Activated CD8-positive, alpha-beta memory T cell treated with anti-CD3 and anti-CD28 coated beads for 4 hours (primary cell): ENCODE measurements at regions not wholly inside any gene's neighbourhood (a gene's known extent, or its start where the extent isn't known, plus 50 kb on each side); places are given as distances from the start of the nearest gene placed in this dataset.
"Not testable (repeated sequence)": the region's sequence is repeated elsewhere in the genome, so short reads cannot be mapped to it uniquely, and the experiment has no call there.

ENCODE experiments used
- DNase-seq, 2 donors: peaks; one replicate each; pipeline ENCODE4 v3.0.0-alpha.2; 2020; ENCODE audit warnings: low read depth in 2 of 2

DNA sequence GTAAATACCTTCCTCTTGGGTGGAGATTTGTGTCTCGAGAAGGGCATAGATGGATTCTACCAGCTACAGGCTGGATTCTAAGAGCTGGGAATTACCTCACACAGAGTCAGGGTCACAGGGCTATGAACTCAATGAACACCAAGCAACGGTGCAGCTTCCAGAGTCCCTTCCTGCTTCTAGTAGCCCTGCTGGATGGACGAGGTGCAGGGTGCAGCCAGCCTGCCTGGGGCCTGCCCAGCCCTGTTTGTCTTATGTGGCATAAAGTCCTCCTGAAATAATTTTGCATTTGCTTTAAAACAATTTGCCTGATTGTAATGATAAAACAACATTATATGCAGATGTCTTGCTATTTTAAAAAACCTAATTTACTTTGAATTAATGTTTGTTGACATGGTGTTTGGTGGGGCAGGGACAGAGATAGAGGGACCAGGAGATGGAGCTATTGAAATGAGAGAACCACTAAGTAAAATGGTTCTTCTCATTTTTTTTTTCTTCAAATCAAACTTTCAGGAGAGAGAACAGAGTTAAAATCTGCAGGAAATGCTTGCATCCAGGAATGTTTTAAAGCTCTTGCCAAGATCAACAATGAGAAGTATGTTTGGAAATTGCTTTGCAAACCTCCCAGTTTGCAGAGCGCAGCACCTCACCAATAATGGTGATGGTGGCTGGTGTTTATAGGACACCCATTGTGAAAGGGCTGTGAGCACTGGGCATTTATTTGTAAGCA lies 305.4 kb upstream of the PODXL start:
- DNase-seq = no peak

DNA sequence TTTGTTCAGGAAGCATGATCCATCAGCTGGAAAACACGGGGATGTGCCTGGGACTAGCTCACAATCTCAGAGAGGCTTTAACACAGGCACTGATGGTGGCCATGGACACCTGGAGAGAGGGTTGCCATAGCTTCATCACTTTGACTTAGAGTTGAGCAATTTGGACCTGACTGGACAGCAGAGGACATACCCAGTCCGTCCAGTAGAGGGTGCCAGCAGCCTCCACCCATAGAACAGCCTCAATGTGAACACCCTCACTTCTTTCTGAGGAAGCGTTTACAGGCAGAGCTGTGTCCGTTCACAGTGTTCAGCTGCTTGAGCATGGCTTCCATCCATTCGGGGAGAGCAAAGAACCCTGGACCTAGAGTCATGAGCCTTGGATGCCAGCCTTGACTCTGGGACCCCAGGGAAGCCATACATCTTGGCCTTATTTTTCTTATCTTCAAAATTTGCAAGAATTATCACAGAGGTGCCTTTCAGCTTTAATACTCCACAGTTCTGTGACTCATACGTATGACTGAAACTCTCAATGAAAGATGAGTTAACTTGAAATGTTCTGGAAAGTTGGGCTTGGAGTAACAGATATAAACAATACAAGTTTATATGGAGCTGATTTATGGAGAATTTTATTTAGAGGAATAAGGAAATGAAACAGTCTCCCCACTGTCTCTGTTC lies 302.9 kb upstream of the PODXL start:
- DNase-seq = peak in 1 of 2 donors; percentile 10

DNA sequence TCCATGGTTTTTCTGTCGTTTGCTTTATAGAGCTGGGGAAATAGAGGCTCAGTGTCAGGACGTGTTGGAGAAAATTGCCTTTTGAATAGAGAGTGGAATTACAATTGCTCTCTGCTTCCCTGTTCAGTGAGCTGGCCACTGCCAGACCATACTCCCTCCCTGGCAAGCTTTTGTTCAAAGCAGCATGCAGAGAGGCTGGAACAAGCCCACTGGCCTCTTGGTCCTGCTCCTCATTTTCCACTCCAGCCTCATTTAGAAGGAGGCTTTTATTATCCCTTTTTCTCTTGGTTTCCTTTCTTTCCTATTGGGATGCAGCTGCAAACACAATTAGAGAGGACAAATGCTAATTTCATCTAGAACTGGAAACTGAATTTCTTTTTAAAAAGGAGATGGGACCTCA lies 302.2 kb upstream of the PODXL start:
- DNase-seq = no peak

DNA sequence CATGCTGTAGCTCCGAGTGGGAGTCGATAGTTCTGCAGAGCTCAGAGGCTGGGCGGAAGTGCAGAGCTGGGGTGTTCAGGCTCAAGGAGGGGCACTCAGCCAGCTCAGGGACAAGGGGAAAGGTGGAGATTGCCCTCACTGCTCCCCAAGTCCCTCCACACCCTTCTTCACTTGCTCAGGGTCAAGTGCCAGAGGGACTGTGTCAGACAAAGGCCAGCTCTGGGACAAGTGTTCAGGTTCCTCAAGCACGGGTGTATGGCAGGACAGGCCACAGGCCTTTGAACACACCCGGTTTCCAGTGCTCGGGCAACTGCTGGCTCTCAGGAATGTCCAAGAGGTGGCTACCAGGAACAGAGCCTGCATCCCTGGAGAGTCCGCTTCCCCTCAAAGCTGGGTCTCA lies 293.0 kb upstream of the PODXL start:
- no peak for DNase-seq

DNA sequence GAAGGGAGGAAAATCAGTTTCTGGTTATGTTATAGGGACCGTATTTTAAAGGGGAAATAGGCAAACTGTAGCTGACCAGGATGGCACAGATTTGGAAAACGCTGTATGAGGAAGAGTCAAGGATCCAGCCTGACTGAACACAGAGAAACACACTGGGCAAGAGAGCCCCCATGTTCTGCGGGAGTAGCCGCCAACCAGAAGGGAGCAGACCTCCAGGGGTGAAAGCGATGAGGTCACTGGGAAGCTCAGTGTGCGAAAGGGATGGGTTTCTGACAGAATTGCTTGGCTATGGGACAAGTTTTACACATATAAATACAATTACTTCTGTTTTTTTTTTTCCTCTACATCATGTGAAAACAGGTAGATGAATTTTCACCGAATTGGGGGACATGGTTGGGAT lies 291.6 kb upstream of the PODXL start:
- DNase-seq = no peak

DNA sequence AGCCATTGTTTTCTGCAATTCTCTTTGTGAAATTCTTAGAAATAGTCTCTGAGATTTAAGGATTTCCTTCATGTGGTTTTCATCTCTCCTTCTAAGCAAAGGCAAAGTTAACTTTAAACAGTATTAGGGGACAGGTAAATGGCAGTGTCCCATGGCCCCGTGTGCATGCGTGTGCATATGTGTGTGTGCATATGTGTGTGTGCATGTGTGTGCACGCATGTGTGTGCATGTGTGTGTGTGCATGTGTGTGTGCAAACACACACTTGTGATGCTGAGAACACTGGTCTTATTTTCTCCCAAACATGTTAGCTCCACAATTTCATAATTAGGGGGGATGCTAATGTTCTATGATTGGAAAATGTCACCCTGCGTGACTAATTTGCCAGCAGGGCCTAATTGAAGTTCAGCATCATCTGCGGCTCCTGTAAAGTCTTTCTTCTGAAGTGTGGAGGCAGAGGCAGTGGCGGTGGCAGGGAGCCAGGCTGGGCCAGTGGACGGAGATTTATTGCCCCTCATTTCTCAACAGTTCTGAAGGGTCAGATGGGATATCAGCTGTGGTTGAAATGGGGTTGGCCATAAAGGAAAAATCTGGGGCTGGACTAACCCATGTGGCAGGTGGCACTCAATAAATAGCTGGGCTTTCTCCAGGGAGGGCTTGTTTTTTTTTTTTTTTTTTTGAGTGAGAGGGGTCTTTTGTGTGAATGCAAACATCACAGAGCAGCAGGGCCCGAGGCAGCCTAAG lies 289.3 kb upstream of the PODXL start:
- DNase-seq = no peak

DNA sequence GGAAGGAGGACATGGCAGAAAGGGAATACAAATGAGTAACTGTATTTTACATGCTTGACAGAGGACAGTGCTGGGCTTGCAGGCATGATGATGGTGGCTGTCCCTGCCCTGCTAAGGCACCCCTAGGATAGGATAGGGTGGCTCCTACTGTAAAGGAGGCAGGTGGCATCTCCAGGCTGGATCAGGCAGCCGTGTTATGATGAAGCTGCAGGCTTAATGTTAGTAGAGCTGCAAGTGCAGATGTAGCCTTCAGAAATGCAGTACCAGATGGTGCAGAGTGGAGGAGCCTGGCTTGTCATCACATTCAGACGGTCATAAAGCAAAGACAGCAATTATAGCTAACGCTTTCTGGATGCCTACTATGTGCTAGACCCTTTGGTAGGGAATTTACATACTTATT lies 287.9 kb upstream of the PODXL start:
- no peak for DNase-seq

DNA sequence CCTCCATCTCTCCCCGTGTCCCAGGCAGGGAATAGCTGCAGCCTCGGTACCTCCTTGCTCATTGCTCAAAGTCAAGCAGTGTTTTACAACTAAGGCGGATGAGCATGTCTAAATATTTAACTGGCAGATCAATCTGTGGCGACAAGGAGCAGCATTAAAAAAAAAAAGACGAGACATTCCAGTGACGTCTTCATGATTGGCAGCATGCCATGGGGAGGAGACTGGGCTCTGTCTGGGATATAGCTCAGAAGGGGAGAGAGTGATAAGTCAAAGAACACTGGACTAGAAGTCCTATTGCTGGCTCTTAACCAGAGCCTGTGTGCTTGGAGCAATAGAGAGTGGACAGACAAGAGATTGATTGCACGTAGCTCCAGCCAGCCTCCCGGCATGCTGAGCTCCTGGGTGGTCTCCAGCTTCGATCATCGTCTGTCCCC lies 287.5 kb upstream of the PODXL start:
- DNase-seq = no peak

DNA sequence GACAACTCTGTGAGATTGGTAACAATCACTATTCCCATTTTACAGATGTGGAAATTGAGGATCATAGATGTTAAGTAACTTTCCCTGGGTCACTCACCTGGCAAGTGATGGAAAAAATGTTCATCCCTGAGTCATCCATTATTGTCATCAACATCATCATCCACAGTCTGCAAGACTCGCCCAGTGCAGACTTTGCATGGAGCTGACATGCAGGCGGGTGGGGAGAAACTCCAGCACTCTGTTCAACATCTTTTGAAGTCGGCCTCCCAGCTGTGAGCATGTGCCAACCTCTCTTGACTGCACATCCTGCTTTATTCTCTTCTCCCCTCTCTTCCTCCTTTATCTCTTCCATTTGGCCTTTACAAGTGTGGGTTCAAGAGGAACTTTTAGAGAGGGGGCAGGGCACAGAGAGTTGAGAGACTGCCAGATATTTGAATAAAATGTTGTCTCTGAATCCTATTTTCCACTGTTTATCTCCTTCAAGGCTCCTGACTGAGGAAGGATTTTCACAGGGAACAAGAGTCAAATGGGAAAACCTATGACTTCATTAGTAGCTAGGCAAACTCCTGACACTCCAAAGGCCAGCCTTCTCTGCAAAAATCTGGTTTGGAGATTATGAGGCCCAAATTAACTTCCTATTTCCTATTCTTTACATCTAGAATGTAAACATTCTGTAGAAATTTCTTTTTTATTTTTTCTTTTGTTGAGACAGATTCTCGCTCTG lies 283.7 kb upstream of the PODXL start:
- DNase-seq = no peak

DNA sequence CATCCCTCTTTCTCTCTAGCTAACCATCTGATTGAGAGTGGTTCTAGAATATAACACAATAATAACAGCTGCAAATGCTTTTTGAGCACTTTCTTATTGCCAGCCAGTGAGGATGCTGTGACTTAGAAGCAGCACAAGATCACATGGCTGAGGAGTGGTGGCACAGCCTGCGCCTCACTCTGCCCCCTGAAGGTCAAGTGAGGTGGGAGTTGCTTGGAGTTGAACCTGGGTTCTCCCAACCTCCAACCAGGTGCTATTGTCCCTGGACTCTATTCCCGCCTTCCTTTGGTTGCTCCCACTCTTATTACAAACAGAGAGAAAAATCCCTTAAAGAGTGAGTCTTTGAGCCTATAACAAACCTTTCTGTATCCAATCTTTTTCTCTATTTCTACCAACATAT lies 280.3 kb upstream of the PODXL start:
- DNase-seq = no peak

DNA sequence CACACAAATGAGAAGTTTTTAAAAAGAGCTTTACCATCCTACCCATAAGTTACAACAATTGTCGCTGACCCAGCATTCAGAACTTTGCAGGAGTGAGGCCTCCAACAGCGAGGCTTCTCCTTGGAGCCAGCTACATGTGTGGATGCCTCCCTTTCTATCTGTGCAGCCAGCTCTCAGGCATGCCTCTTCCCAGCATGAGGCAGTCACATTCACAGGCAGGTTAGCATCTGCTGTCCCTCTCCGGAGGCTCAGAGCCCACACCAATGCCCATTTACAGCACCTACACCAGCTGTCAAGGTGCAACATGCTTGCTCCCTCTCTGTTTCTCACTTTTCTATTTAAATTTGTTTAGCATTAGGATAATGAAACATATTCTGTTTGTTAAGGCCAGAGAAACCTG lies 278.7 kb upstream of the PODXL start:
- no peak for DNase-seq

DNA sequence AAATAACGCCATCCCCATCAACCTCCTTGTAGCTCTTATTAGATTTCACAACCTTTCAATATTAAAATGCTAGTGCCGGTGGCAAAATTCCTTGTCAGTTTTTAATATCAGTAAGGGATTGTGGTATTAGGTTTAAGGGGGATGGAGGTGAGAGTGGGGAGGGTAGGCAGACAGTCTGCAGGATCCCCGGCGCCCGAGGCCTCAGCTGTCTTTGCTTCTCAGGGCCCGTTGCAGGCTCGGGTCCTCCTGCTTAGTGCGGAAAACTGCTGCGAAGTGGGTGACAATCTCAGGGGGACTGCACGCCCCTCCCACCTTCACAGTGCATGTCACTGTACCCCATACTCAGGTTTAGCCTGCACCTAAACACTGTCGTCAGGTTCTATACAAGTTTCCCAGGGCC lies 274.3 kb upstream of the PODXL start:
- no peak for DNase-seq

DNA sequence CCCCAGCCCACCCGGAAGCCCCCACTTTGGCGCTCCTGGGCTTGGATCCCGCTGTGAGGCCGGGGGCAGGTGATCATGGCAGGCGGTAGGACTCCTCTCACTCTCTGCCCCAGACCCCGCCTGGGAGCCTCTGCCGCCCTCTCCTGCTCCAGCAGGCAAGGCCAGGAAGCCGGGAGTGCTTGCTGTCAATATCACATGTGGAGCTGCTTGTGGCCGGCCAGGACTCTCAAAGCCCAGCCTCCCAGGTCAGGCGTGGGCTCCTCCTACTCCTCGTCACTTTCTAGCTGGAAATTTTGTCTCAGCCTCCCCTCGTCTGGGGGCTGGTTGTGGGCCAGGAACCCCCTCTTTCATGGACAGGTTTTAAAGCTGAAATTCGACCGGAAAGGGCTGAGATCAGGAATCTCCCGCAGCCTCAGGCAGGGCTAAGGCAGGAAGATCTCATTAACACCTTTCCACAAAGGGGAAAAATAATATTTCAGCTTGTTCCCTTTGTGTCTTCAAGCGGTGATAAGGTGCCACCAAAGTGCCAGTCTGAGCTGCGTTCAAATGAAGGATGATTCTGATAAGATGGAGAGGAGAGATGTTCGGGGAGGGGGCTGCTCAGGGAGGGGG lies 273.6 kb upstream of the PODXL start:
- DNase-seq = no peak

DNA sequence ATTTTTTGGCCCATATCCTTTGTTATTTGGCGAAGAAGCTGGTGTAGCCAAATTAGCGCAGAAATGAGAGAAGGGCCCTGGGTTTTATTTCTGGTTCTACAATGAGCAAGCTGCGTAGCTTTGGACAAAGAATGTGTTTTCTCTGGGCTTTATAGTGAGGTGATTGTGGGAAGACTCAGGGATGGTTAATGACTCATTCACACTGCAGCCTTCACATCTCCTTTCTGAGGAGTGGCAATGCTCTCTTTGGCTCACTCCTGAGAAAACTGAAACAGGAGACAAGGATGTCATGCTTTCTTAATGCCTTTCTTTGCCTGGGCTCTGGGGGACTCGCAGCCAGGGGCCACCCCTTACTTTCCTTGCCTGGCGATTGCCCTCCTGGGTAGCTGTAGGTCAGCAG lies 271.0 kb upstream of the PODXL start:
- no peak for DNase-seq

DNA sequence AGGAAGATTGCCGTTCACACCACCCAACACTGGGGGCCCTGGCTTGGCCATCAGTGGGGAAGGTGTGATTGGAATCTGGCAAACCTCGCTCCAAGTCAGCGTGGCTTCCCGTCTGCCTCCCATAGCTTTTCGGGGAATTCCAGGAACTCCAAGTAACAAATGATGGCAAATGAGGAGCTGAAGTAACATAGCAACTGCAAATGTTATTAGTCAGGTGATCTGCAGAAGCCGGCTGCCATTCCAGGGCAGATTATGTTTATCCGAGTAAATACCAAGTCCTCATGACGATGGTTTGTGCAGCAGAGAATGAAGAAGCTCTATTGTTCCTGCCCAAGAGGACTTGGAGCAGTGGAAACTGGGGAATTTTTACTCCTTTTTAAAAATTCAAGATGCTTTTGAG lies 270.5 kb upstream of the PODXL start:
- no peak for DNase-seq

DNA sequence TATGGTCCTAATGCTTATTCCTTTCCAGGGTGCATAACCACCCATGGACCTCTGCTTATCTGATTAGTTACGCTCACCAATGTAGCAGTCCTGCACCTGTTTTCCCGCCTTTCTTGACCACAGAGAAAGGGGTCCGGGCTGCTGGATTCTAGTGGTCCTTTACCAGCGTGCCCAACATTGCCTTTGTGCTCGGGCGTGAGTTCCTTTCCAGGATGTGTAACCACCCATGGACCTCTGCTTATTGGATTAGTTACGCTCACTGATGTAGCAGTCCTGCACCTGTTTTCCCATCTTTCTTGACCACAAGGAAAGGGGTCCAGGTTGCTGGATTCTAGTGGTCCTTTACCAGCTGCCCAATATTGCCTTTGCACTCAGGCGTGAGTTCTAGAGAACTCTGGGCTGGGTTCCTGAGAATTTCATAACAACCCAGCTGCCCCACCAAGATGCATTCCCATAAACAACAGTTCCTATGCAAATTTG lies 267.6 kb upstream of the PODXL start:
- not testable (repeated sequence) for DNase-seq

DNA sequence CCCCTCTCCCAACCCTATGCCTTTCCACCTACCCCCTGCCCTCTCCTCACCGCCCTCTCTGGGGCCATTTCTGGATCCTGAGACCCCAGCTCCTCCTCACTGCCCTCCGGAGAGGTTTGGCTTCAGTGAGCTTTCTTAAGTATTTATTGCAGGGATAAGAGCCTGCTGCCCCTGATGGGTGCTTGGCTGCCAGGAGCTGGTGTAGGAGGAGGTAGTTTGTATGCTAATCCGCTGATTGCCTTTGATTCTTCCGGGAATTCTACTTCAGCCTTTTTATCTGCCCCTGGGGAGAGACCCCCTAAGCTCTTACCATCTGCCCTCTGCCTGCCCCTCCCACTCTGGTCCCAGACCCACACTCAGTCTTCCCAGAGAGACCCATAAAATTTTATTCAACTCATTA lies 263.5 kb upstream of the PODXL start:
- no peak for DNase-seq

DNA sequence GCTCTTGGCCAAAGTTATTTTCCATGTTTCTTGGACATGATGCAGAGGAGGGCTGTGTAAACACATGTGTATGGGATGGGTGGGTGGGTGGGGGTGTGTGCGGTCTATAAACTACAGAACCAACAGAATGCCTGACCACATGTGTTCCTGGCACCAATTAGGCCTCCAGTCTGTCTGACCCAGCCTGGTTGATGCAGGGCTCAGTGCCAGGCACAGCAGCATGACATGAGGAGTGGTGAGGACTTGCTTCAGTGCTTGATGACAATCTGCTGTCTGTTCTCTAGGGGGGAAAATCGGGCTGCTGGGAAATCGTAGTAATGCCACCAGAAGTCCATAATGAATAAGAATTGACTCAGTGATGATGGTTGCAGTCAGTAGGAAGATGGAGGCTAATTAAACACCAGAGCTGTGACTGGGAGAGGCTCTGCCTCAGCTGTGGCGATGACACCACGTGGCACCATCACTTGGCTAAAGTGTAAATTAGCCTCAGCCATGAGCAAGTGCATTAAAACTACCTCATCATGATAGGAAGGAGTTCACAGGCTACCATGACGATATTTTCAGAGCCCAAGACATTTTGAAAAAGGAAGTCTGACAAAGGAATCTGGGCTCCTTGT lies 260.1 kb upstream of the PODXL start:
- no peak for DNase-seq

DNA sequence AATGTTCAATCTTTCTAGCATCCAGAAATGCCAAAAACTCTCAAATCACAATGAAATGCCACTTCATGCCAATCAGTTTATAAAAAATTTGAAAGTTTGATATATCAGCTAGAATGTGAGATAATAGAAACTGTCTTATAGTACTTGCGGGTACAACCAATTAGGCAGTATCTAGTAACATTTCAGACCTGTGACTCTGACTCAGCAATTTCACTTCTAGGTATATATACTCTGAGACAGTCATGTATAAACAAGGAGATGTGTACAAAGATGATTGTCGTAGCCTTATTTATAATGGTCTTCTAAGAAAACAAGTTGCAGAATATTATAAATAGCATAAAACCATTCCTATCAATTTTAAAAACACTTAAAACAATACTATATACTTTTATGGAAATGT lies 252.3 kb upstream of the PODXL start:
- no peak for DNase-seq

DNA sequence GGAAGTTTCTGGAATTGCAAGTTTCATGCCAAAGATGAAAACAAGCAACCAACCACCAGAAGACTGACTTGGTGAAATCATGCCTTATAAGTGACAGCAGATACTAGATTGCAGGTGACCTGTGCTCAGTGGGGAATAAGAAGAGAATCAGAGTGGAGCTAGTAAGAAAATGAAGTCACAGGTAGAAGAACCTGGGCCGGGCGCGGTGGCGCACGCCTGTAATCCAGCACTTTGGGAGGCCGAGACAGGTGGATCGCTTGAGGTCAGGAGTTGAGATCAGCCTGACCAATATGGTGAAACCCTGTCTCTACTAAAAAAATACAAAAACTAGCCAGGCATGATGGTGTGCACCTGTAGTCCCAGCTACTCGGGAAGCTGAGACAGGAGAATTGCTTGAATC lies 251.7 kb upstream of the PODXL start:
- not testable (repeated sequence) for DNase-seq

DNA sequence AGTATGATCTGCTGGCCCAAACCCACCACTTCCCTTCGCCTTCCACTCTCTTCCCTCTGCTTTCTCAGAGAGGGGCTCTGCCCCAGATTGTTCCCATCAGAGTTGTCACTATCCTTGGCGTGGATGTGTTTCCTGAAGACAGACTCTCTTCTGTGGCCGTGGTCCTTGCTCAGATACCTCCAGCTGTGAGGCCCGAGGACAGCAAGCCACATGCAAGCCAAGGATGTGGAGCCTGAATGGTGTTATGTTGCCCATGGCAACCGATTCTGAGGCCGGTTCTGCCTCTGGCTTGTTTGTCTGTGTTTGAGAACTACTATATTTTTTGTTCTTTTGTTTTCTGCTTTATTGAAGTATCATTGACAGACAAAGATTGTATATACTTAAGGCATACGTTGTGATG lies 247.4 kb upstream of the PODXL start:
- DNase-seq = no peak
